ACHN (cell line): ENCODE measurements at regions not wholly inside any gene's neighbourhood (a gene's known extent, or its start where the extent isn't known, plus 50 kb on each side); places are given as distances from the start of the nearest gene placed in this dataset.
"Not testable (repeated sequence)": the region's sequence is repeated elsewhere in the genome, so short reads cannot be mapped to it uniquely, and the experiment has no call there.

ENCODE experiments used
- DNase-seq: peaks from one replicate; pipeline ENCODE4 v3.0.0-alpha.2; 2015
- in situ Hi-C: cut with HindIII; loops from 2 replicates; pipeline ENCODE4 v1.10.0; 2017; ENCODE audit warnings: low sequenced_read_pairs, low pct_ligation_motif_present, low pct_unique_long_range_greater_than_20kb

- no peak for DNase-seq
- in situ Hi-C loops = no loop called here
Measured at GRCh38 chr3:187999821-188000220, 154.1 kb upstream of the LPP start.

GRCh38 chr3:188000361-188000861 is 153.5 kb upstream of the LPP start:
- in situ Hi-C loops = no loop called here

GRCh38 chr3:188001093-188001492 is 152.9 kb upstream of the LPP start:
- in situ Hi-C loops = no loop called here
- no peak for DNase-seq

More at GRCh38 chr3:188000361-188000861, 153.5 kb upstream of the LPP start:
- DNase-seq = no peak

- DNase-seq = no peak
- in situ Hi-C loops = no loop called here
Measured at GRCh38 chr3:188001926-188002325, 152.0 kb upstream of the LPP start.

- no peak for DNase-seq
- in situ Hi-C loops = no loop called here
Measured at GRCh38 chr3:188002626-188003138, 151.3 kb upstream of the LPP start.

- no peak for DNase-seq
Measured at GRCh38 chr3:188003188-188004171, 150.5 kb upstream of the LPP start.

GRCh38 chr3:188006726-188007393 is 147.1 kb upstream of the LPP start:
- peak; percentile 75 for DNase-seq
- in situ Hi-C loops = no loop called here

More at GRCh38 chr3:188003188-188004171, 150.5 kb upstream of the LPP start:
- in situ Hi-C loops = no loop called here

GRCh38 chr3:188007897-188008296 is 146.1 kb upstream of the LPP start:
- in situ Hi-C loops = no loop called here

GRCh38 chr3:188008582-188009213 is 145.3 kb upstream of the LPP start:
- no peak for DNase-seq
- in situ Hi-C loops = no loop called here

More at GRCh38 chr3:188007897-188008296, 146.1 kb upstream of the LPP start:
- no peak for DNase-seq

- in situ Hi-C loops = no loop called here
- DNase-seq = no peak
Measured at GRCh38 chr3:188010478-188010877, 143.5 kb upstream of the LPP start.

GRCh38 chr3:188019727-188020126 is 134.2 kb upstream of the LPP start:
- DNase-seq = no peak
- in situ Hi-C loops = no loop called here

- DNase-seq = no peak
- in situ Hi-C loops = no loop called here
Measured at GRCh38 chr3:188021041-188021440, 132.9 kb upstream of the LPP start.

GRCh38 chr3:188021502-188022040 is 132.4 kb upstream of the LPP start:
- no peak for DNase-seq
- in situ Hi-C loops = no loop called here

- in situ Hi-C loops, DNase-seq: not testable (repeated sequence)
Measured at GRCh38 chr3:188022902-188023301, 131.1 kb upstream of the LPP start.

GRCh38 chr3:188025555-188025954 is 128.4 kb upstream of the LPP start:
- in situ Hi-C loops = no loop called here
- no peak for DNase-seq

GRCh38 chr3:188026191-188026968 is 127.6 kb upstream of the LPP start:
- in situ Hi-C loops = no loop called here
- DNase-seq = peak; percentile 90

- in situ Hi-C loops = no loop called here
- DNase-seq = no peak
Measured at GRCh38 chr3:188031121-188031520, 122.8 kb upstream of the LPP start.

- DNase-seq = no peak
- in situ Hi-C loops = no loop called here
Measured at GRCh38 chr3:188034989-188035388, 119.0 kb upstream of the LPP start.
